NT2/D1 (cell line): ENCODE measurements at regions not wholly inside any gene's neighbourhood (a gene's known extent, or its start where the extent isn't known, plus 50 kb on each side); places are given as distances from the start of the nearest gene placed in this dataset.

Experiments
- SUZ12 ChIP-seq: IDR thresholded peaks from 2 replicates; pipeline ENCODE4 v1.6.1; 2011; ENCODE audit not compliant: insufficient read length, insufficient read depth; ENCODE audit errors: extremely low read depth
- YY1 ChIP-seq: IDR thresholded peaks from 2 replicates; pipeline ENCODE4 v1.6.1; 2011; ENCODE audit not compliant: insufficient read length, insufficient read depth

GRCh38 chr3:73727854-73728253, 103.1 kb upstream of the PDZRN3 start:
- no peak for TF ChIP-seq SUZ12
- TF ChIP-seq YY1 = no peak
